HepG2 (cell line): ENCODE measurements at regions not wholly inside any gene's neighbourhood (a gene's known extent, or its start where the extent isn't known, plus 50 kb on each side); places are given as distances from the start of the nearest gene placed in this dataset.

Experiments used
- ATAC-seq: fragments of 200-7000 bp; cut with Tn5 transposase; 3 replicates; pipeline ENCODE4 v1.9.1; 2020; ENCODE audit warnings: mild to moderate bottlenecking, moderate library complexity
- BruUV-seq: library from RNA; stranded (reverse); fragments of 400-500 nt; replicated peaks from 2 replicates; lab custom pipeline; 2021; lab: Mats Ljungman, UMichigan
- CTCF ChIA-PET: fragments of 300-600 bp; formaldehyde crosslinking; extraction: SDS; loops from one replicate; lab custom pipeline; 2021; ENCODE audit warnings: low total read pairs, inconsistent platforms, low intra/inter-chr PET ratio; lab: Yijun Ruan, JAX
- POLR2A ChIA-PET: fragments of 350-600 bp; sonication (Branson Sonifier 250); formaldehyde crosslinking; loops from one replicate; lab custom pipeline; 2020; ENCODE audit warnings: antibody characterized with exemption, inconsistent platforms; lab: Yijun Ruan, JAX
- DNase-seq: peaks from one replicate; pipeline ENCODE4 v3.0.0-alpha.2; 2015; ENCODE audit warnings: low spot score
- FAIRE-seq: peaks from 3 replicates; lab custom pipeline; 2011; peaks lifted over from hg19 to GRCh38; lab: Jason Lieb, UNC
- H2AFZ ChIP-seq: one replicate; pipeline ENCODE4 v1.6.1; 2011; ENCODE audit warnings: low read length, inconsistent platforms
- H3K27ac ChIP-seq: fragments of 300-600 bp; 3 replicates; pipeline ENCODE4 v1.8.0; 2011; ENCODE audit warnings: mixed run types, mild to moderate bottlenecking, mixed read lengths, low read length, inconsistent platforms; ENCODE audit not compliant: insufficient read depth; ENCODE audit errors: extremely low read length
- H3K27me3 ChIP-seq, 2 experiments: fragments of 200-600 bp in 1 of 2; 2 replicates in 1 of 2; 3 replicates in 1 of 2; pipeline versions ENCODE4 v1.6.0 to v1.8.0; 2011; ENCODE audit warnings: low read length in 2 of 2, mild to moderate bottlenecking in 2 of 2, moderate library complexity in 2 of 2, inconsistent platforms in 1 of 2; ENCODE audit not compliant: insufficient read depth in 2 of 2, control insufficient read depth in 1 of 2
- H3K36me3 ChIP-seq, 2 experiments: fragments of 200-600 bp in 1 of 2; replicated peaks in 1 of 2; 2 replicates in 1 of 2; 3 replicates in 1 of 2; pipeline versions ENCODE4 v1.5.1 to v1.8.0; 2011; ENCODE audit warnings: low read length in 2 of 2, inconsistent platforms in 1 of 2; ENCODE audit not compliant: insufficient read depth in 2 of 2, control insufficient read depth in 1 of 2
- H3K4me1 ChIP-seq: 2 replicates; pipeline ENCODE4 v1.5.1; 2012; ENCODE audit warnings: low read length, inconsistent platforms; ENCODE audit not compliant: insufficient read depth
- H3K4me2 ChIP-seq: 2 replicates; pipeline ENCODE4 v1.6.0; 2011; ENCODE audit warnings: low read depth, low read length, inconsistent platforms
- H3K4me3 ChIP-seq, 3 experiments: fragments of 200-600 bp in 1 of 3; sonication (generic), shearing (Covaris generic) in 1 of 3; replicated peaks in 1 of 3; 2 replicates each; pipeline ENCODE4 v1.5.1; 2011 to 2016; ENCODE audit warnings: low read length in 3 of 3, inconsistent platforms in 2 of 3, low read depth in 2 of 3, mild to moderate bottlenecking in 2 of 3, control low read depth in 1 of 3, mixed read lengths in 1 of 3; ENCODE audit not compliant: insufficient read depth in 1 of 3
- H3K79me2 ChIP-seq: one replicate; pipeline ENCODE4 v1.6.1; 2011; ENCODE audit warnings: low read length, inconsistent platforms; ENCODE audit not compliant: insufficient read depth
- H3K9ac ChIP-seq: 2 replicates; pipeline ENCODE4 v1.6.0; 2011; ENCODE audit warnings: mild to moderate bottlenecking, low read depth, low read length, inconsistent platforms; ENCODE audit not compliant: insufficient read depth
- H3K9me3 ChIP-seq: 2 replicates; pipeline ENCODE4 v1.5.1; 2012; ENCODE audit warnings: mild to moderate bottlenecking, low read length
- H4K20me1 ChIP-seq: 2 replicates; pipeline ENCODE4 v1.6.0; 2011; ENCODE audit warnings: inconsistent platforms, mild to moderate bottlenecking, low read length, moderate library complexity; ENCODE audit not compliant: insufficient read depth
- GZF1 ChIP-seq: sonication (generic); formaldehyde crosslinking; IDR thresholded peaks from 2 replicates; pipeline ENCODE4 v1.5.1; 2020; ENCODE audit warnings: mild to moderate bottlenecking, missing genetic modification reagents
- IKZF1 ChIP-seq: fragments of 450-650 bp; IDR thresholded peaks from 2 replicates; pipeline ENCODE4 v1.7.1; 2016
- JUND ChIP-seq: sonication (generic); formaldehyde crosslinking; IDR thresholded peaks from 2 replicates; pipeline ENCODE4 v1.8.0; 2022; ENCODE audit warnings: mild to moderate bottlenecking, missing genetic modification reagents
- KIAA2018 ChIP-seq: sonication (generic); formaldehyde crosslinking; IDR thresholded peaks from 2 replicates; pipeline ENCODE4 v1.5.0; 2020; ENCODE audit warnings: mild to moderate bottlenecking, missing genetic modification reagents, borderline replicate concordance
- NKX3-1 ChIP-seq: sonication (generic); formaldehyde crosslinking; IDR thresholded peaks from 2 replicates; pipeline ENCODE4 v1.5.0; 2020; ENCODE audit warnings: missing genetic modification reagents
- RBM39 ChIP-seq: fragments of 200-400 bp; formaldehyde crosslinking; IDR thresholded peaks from one replicate; pipeline ENCODE4 v1.6.1; 2018; ENCODE audit warnings: antibody characterized with exemption, mild to moderate bottlenecking, low read depth, low read length; ENCODE audit not compliant: poor library complexity, severe bottlenecking
- RFXAP ChIP-seq: sonication (generic); formaldehyde crosslinking; IDR thresholded peaks from 2 replicates; pipeline ENCODE4 v1.4.0; 2020; ENCODE audit warnings: missing genetic modification reagents, borderline replicate concordance
- SMARCC2 ChIP-seq: fragments of 450-650 bp; IDR thresholded peaks from 2 replicates; pipeline ENCODE4 v1.6.1; 2017; ENCODE audit warnings: antibody characterized with exemption, mild to moderate bottlenecking
- SYNCRIP ChIP-seq: fragments of 200-400 bp; formaldehyde crosslinking; IDR thresholded peaks from 2 replicates; pipeline ENCODE4 v1.6.1; 2018; ENCODE audit warnings: mild to moderate bottlenecking, low read depth, low read length; ENCODE audit not compliant: insufficient read depth
- TSC22D2 ChIP-seq: sonication (generic); formaldehyde crosslinking; IDR thresholded peaks from 2 replicates; pipeline ENCODE4 v1.5.1; 2020; ENCODE audit warnings: missing genetic modification reagents, mild to moderate bottlenecking, borderline replicate concordance
- ZNF234 ChIP-seq: sonication (generic); formaldehyde crosslinking; conservative IDR thresholded peaks from 2 replicates; pipeline ENCODE4 v1.5.1; 2020; ENCODE audit warnings: mild to moderate bottlenecking, missing genetic modification reagents
- ZNF362 ChIP-seq: sonication (generic); formaldehyde crosslinking; IDR thresholded peaks from 2 replicates; pipeline ENCODE4 v1.4.0; 2020; ENCODE audit warnings: missing genetic modification reagents, mild to moderate bottlenecking, borderline replicate concordance
- WGBS: methylation state at CpG from one replicate; pipeline ENCODE4 v1.1.6; 2017; ENCODE audit warnings: low lambda C conversion rate; 5-methylcytosine and 5-hydroxymethylcytosine counted together
- in situ Hi-C: cut with HindIII; loops from 2 replicates; pipeline ENCODE4 v1.10.0; 2017; ENCODE audit warnings: low pct_unique_long_range_greater_than_20kb; ENCODE audit not compliant: extremely low pct_ligation_motif_present
- intact Hi-C: fragments of 100-400 bp; cut with micrococcal nuclease; formaldehyde crosslinking; loops from one replicate; pipeline ENCODE4 v1.10.0; 2022; ENCODE audit not compliant: unreplicated experiment

DNA sequence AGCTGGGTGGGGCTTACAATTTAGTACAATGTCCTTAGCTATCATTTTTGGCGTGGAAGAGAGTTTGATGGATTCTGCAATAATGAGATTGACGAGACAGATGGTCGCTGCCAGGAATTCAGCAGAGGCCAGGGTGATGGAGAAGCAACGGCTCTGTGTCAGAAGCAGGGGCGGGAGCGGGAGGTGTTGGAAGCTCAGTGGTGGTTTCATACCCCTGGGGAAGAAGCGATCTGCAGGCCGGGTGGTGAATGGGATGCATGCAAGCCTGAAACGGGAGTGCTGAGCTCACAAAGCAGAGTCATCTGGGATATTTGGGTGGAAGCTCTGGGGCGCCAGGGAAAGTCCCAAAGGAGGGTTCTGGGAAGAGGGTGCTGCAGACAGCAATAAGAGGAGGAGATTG, 370.8 kb downstream of the ZNF536 start:
- no peak for DNase-seq
- H3K4me2 ChIP-seq: no peak overlapping the region
- H4K20me1 ChIP-seq: no peaks in the 10 kb centered on the region
- H2AFZ ChIP-seq: no peak overlapping the region
- in situ Hi-C loops (no loop called here), intact Hi-C loops (no loop called here)
- no peak for FAIRE-seq
- H3K27me3 ChIP-seq: no peaks in the 10 kb centered on the region; a peak in 1 of 5 replicates
- no peak overlapping the region for H3K4me3 ChIP-seq
- H3K36me3 ChIP-seq: no peaks in the 10 kb centered on the region
- no peaks in the 10 kb centered on the region for H3K79me2 ChIP-seq
- H3K4me1 ChIP-seq: no peaks in the 10 kb centered on the region
- ChIA-PET POLR2A (no interaction called here), CTCF (no interaction called here)
- WGBS: 8% methylated on average over 10 of the region's 10 CpGs
- ATAC-seq: no peak
- no peak overlapping the region for H3K27ac ChIP-seq
- no peak overlapping the region for H3K9ac ChIP-seq
- no TSS peak for BruUV-seq
- H3K9me3 ChIP-seq: peaks cover 7% of the 10 kb centered on the region
- TF ChIP-seq SMARCC2: no peak
- TF ChIP-seq GZF1 (CRISPR knock-in tag): no peak
- TF ChIP-seq TSC22D2 (CRISPR knock-in tag): no peak
- no peak for TF ChIP-seq IKZF1
- no peak for TF ChIP-seq ZNF362 (CRISPR knock-in tag)
- no peak for TF ChIP-seq SYNCRIP
- TF ChIP-seq KIAA2018 (CRISPR knock-in tag): no peak
- TF ChIP-seq ZNF234 (CRISPR knock-in tag): no peak
- TF ChIP-seq RFXAP (CRISPR knock-in tag): no peak
- no peak for TF ChIP-seq JUND
- TF ChIP-seq NKX3-1 (CRISPR knock-in tag): no peak
- TF ChIP-seq RBM39: no peak
